ENCODE measurements at regions not wholly inside any gene's neighbourhood (a gene's known extent, or its start where the extent isn't known, plus 50 kb on each side); places are given as distances from the start of the nearest gene placed in this dataset.

DNA sequence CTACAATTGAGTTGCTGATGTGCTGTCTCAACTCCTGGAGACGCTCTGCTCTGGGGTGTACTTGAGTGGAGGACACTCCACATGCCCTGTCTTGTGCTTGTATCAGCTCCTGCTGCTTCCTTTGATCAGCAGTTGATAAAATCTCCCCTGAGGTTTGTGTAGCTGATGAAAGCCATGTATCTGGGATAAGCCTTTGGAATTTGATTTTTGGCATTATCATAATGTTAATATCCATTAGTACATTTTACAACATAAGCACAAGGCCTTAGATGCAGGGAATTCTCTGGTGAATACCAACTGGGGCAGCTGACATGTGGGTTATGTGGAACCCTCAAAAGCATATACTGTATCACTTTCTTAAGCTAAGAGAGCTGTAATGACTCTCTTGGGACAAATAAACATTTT is 222.7 kb upstream of the ITGA4 start:
- Histone ChIP-seq H3K27ac (ENCODE audit: low read depth in 1 of 2, low read length in 2 of 2) (no peak overlapping the region), H3K27me3 (ENCODE audit: control insufficient read depth in 4 of 4, insufficient read depth in 4 of 4, low read length in 3 of 4) (peaks cover 0 to 2% (median 0%) of the 10 kb centered on the region in 4 donors), H3K9ac (ENCODE audit: low read depth in 1 of 2, low read length in 2 of 2) (no peak overlapping the region), H3K4me1 (ENCODE audit: control insufficient read depth in 4 of 4, insufficient read depth in 4 of 4, low read length in 3 of 4) (no peaks in the 10 kb centered on the region), H3K4me3 (ENCODE audit: low read depth in 1 of 3, low read length in 3 of 3) (no peak overlapping the region), H3K9me3 (ENCODE audit: control insufficient read depth in 4 of 4, low read length in 3 of 4) (no peaks in the 10 kb centered on the region), H3K36me3 (ENCODE audit: control insufficient read depth in 4 of 4, insufficient read depth in 3 of 4, low read depth in 1 of 4, low read length in 3 of 4) (no peaks in the 10 kb centered on the region)
- 77% methylated on average over 1 of the region's 1 CpG for WGBS
- DNase-seq (ENCODE audit: low spot score): no peak
- TF ChIP-seq TAF1 (conservative IDR thresholded peaks at IDR 0.05) (no peak), FOXA1 (IDR thresholded peaks at IDR 0.05) (no peak)

DNA sequence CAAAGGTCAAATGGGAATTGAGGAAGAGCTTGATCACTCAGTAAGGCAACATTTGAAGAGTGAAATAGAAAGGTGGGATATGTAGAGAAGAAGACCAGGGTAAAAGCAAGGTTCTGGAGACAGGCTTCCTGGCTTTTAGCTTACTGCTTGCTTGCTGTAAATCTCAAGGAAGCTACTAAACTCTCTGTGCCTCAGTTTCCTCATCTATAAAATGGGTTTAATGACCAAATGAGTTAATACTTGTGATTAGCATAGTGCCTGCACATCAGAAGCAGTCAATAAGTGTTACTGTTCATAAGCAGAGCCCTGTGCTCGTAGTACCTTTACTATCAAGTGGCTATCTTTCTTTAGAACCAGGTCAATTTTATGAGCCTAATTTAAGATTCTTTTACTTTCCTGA is 222.2 kb upstream of the ITGA4 start:
- H3K27me3 ChIP-seq (ENCODE audit: control insufficient read depth in 4 of 4, insufficient read depth in 4 of 4, low read length in 3 of 4): peaks cover 0 to 2% (median 0%) of the 10 kb centered on the region in 4 donors
- no peak overlapping the region for H3K27ac ChIP-seq (ENCODE audit: low read depth in 1 of 2, low read length in 2 of 2)
- H3K9me3 ChIP-seq (ENCODE audit: control insufficient read depth in 4 of 4, low read length in 3 of 4): no peaks in the 10 kb centered on the region
- no peaks in the 10 kb centered on the region for H3K36me3 ChIP-seq (ENCODE audit: control insufficient read depth in 4 of 4, insufficient read depth in 3 of 4, low read depth in 1 of 4, low read length in 3 of 4)
- WGBS: 86% methylated on average over 1 of the region's 1 CpG
- no peak overlapping the region for H3K4me3 ChIP-seq (ENCODE audit: low read depth in 1 of 3, low read length in 3 of 3)
- TF ChIP-seq FOXA2 (IDR thresholded peaks at IDR 0.05): no peak
- no peak for DNase-seq (ENCODE audit: low spot score)
- no peak overlapping the region for H3K9ac ChIP-seq (ENCODE audit: low read depth in 1 of 2, low read length in 2 of 2)
- H3K4me1 ChIP-seq (ENCODE audit: control insufficient read depth in 4 of 4, insufficient read depth in 4 of 4, low read length in 3 of 4): no peaks in the 10 kb centered on the region

DNA sequence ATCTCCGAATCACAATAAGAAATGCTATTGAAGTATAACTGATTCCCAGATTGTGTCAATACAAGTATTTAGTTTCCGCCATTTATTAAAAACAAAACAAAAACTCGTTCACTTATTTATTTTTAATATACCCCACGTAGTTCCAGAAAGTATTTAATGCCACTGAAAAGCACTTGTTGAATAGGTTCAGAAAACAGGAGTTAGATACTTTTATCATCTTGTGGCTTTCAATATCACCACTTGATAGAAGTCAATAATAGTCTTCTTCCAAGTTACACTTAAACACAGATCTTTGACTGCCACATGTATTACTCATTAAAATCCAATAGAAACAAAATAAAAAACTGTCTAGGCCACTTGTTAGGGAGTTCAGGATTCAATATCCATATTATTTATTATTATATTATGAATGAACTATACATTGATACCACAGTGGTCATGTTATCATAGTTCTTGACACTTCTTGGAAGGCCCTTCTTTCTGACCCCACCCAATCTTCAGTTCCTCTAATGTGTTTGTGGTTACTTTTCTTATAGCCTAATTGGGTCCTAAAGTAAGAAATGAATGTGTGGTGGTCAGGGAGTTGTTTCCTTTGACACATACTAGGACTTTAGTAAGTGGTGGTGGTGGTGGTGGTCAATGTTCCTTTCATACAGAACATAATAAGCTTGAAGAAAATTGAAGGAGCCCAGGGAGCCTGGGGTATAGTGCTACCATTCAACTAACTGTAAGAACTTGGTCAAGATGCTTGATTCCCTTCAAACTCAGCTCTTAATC is 221.3 kb upstream of the ITGA4 start:
- peaks cover 0 to 2% (median 0%) of the 10 kb centered on the region in 4 donors for H3K27me3 ChIP-seq (ENCODE audit: control insufficient read depth in 4 of 4, insufficient read depth in 4 of 4, low read length in 3 of 4)
- no peaks in the 10 kb centered on the region for H3K4me1 ChIP-seq (ENCODE audit: control insufficient read depth in 4 of 4, insufficient read depth in 4 of 4, low read length in 3 of 4)
- 73% methylated on average over 4 of the region's 4 CpGs for WGBS
- H3K27ac ChIP-seq (ENCODE audit: low read depth in 1 of 2, low read length in 2 of 2): no peak overlapping the region
- H3K9ac ChIP-seq (ENCODE audit: low read depth in 1 of 2, low read length in 2 of 2): no peak overlapping the region
- no peaks in the 10 kb centered on the region for H3K9me3 ChIP-seq (ENCODE audit: control insufficient read depth in 4 of 4, low read length in 3 of 4)
- H3K36me3 ChIP-seq (ENCODE audit: control insufficient read depth in 4 of 4, insufficient read depth in 3 of 4, low read depth in 1 of 4, low read length in 3 of 4): no peaks in the 10 kb centered on the region
- no peak for DNase-seq (ENCODE audit: low spot score)
- no peak overlapping the region for H3K4me3 ChIP-seq (ENCODE audit: low read depth in 1 of 3, low read length in 3 of 3)
- TF ChIP-seq YY1 (IDR thresholded peaks at IDR 0.05) (no peak), NR2F2 (IDR thresholded peaks at IDR 0.05) (no peak), RXRA (IDR thresholded peaks at IDR 0.05) (no peak), RAD21 (IDR thresholded peaks at IDR 0.05) (no peak), EGR1 (IDR thresholded peaks at IDR 0.05; ENCODE audit: low read depth in 2 of 2) (no peak)
- TF ChIP-seq, protein P1, sequence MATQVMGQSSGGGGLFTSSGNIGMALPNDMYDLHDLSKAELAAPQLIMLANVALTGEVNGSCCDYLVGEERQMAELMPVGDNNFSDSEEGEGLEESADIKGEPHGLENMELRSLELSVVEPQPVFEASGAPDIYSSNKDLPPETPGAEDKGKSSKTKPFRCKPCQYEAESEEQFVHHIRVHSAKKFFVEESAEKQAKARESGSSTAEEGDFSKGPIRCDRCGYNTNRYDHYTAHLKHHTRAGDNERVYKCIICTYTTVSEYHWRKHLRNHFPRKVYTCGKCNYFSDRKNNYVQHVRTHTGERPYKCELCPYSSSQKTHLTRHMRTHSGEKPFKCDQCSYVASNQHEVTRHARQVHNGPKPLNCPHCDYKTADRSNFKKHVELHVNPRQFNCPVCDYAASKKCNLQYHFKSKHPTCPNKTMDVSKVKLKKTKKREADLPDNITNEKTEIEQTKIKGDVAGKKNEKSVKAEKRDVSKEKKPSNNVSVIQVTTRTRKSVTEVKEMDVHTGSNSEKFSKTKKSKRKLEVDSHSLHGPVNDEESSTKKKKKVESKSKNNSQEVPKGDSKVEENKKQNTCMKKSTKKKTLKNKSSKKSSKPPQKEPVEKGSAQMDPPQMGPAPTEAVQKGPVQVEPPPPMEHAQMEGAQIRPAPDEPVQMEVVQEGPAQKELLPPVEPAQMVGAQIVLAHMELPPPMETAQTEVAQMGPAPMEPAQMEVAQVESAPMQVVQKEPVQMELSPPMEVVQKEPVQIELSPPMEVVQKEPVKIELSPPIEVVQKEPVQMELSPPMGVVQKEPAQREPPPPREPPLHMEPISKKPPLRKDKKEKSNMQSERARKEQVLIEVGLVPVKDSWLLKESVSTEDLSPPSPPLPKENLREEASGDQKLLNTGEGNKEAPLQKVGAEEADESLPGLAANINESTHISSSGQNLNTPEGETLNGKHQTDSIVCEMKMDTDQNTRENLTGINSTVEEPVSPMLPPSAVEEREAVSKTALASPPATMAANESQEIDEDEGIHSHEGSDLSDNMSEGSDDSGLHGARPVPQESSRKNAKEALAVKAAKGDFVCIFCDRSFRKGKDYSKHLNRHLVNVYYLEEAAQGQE (IDR thresholded peaks at IDR 0.05): no peak
- TF ChIP-seq, protein P2, sequence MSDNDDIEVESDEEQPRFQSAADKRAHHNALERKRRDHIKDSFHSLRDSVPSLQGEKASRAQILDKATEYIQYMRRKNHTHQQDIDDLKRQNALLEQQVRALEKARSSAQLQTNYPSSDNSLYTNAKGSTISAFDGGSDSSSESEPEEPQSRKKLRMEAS (IDR thresholded peaks at IDR 0.05): no peak
- TF ChIP-seq, protein P3, sequence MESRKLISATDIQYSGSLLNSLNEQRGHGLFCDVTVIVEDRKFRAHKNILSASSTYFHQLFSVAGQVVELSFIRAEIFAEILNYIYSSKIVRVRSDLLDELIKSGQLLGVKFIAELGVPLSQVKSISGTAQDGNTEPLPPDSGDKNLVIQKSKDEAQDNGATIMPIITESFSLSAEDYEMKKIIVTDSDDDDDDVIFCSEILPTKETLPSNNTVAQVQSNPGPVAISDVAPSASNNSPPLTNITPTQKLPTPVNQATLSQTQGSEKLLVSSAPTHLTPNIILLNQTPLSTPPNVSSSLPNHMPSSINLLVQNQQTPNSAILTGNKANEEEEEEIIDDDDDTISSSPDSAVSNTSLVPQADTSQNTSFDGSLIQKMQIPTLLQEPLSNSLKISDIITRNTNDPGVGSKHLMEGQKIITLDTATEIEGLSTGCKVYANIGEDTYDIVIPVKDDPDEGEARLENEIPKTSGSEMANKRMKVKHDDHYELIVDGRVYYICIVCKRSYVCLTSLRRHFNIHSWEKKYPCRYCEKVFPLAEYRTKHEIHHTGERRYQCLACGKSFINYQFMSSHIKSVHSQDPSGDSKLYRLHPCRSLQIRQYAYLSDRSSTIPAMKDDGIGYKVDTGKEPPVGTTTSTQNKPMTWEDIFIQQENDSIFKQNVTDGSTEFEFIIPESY (IDR thresholded peaks at IDR 0.05): no peak
- TF ChIP-seq, protein P4, sequence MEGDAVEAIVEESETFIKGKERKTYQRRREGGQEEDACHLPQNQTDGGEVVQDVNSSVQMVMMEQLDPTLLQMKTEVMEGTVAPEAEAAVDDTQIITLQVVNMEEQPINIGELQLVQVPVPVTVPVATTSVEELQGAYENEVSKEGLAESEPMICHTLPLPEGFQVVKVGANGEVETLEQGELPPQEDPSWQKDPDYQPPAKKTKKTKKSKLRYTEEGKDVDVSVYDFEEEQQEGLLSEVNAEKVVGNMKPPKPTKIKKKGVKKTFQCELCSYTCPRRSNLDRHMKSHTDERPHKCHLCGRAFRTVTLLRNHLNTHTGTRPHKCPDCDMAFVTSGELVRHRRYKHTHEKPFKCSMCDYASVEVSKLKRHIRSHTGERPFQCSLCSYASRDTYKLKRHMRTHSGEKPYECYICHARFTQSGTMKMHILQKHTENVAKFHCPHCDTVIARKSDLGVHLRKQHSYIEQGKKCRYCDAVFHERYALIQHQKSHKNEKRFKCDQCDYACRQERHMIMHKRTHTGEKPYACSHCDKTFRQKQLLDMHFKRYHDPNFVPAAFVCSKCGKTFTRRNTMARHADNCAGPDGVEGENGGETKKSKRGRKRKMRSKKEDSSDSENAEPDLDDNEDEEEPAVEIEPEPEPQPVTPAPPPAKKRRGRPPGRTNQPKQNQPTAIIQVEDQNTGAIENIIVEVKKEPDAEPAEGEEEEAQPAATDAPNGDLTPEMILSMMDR (IDR thresholded peaks at IDR 0.05; ENCODE audit: low read depth, low read length, missing input control): no peak
- TF ChIP-seq, protein P5, sequence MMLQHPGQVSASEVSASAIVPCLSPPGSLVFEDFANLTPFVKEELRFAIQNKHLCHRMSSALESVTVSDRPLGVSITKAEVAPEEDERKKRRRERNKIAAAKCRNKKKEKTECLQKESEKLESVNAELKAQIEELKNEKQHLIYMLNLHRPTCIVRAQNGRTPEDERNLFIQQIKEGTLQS (IDR thresholded peaks at IDR 0.05): no peak
